RPMI7951 (cell line): ENCODE measurements at regions not wholly inside any gene's neighbourhood (a gene's known extent, or its start where the extent isn't known, plus 50 kb on each side); places are given as distances from the start of the nearest gene placed in this dataset.
A peak's percentile ranks its signal among the peaks of the same experiment; 100 is the strongest.
"Not testable (repeated sequence)": the region's sequence is repeated elsewhere in the genome, so short reads cannot be mapped to it uniquely, and the experiment has no call there.

Experiments used
- DNase-seq: peaks from one replicate; pipeline ENCODE4 v3.0.0-alpha.2; 2012; ENCODE audit warnings: low read depth

- DNase-seq = no peak
These were observed 667.4 kb downstream of the ROBO2 start for GRCh38 chr3:77707281-77707680.

GRCh38 chr3:77709155-77709554, 669.3 kb downstream of the ROBO2 start:
- no peak for DNase-seq

- DNase-seq = no peak
These were observed 678.4 kb downstream of the ROBO2 start for GRCh38 chr3:77718311-77718710.

GRCh38 chr3:77720460-77720971, 680.6 kb downstream of the ROBO2 start:
- no peak for DNase-seq

- no peak for DNase-seq
These were observed 686.6 kb downstream of the ROBO2 start for GRCh38 chr3:77726517-77726916.

- DNase-seq = no peak
These were observed 706.1 kb downstream of the ROBO2 start for GRCh38 chr3:77746048-77746447.

- no peak for DNase-seq
These were observed 707.0 kb downstream of the ROBO2 start for GRCh38 chr3:77746892-77747291.

- not testable (repeated sequence) for DNase-seq
These were observed 716.6 kb downstream of the ROBO2 start for GRCh38 chr3:77756397-77756975.

- DNase-seq = no peak
These were observed 732.6 kb downstream of the ROBO2 start for GRCh38 chr3:77772459-77772858.

- DNase-seq = no peak
These were observed 733.2 kb downstream of the ROBO2 start for GRCh38 chr3:77773084-77773483.

GRCh38 chr3:77780278-77780996, 740.5 kb downstream of the ROBO2 start:
- DNase-seq = no peak

- no peak for DNase-seq
These were observed 746.3 kb downstream of the ROBO2 start for GRCh38 chr3:77786216-77786615.

GRCh38 chr3:77795013-77795412, 755.1 kb downstream of the ROBO2 start:
- DNase-seq = no peak

- no peak for DNase-seq
These were observed 759.4 kb downstream of the ROBO2 start for GRCh38 chr3:77799278-77799677.

- DNase-seq = no peak
These were observed 761.0 kb downstream of the ROBO2 start for GRCh38 chr3:77800893-77801292.

GRCh38 chr3:77807312-77807711, 767.4 kb downstream of the ROBO2 start:
- no peak for DNase-seq

- DNase-seq = no peak
These were observed 774.9 kb downstream of the ROBO2 start for GRCh38 chr3:77814845-77815244.

- DNase-seq = no peak
These were observed 775.6 kb downstream of the ROBO2 start for GRCh38 chr3:77815467-77815866.

- no peak for DNase-seq
These were observed 776.5 kb downstream of the ROBO2 start for GRCh38 chr3:77816366-77816765.

GRCh38 chr3:77825001-77825827, 785.3 kb downstream of the ROBO2 start:
- peak; percentile 73 for DNase-seq

GRCh38 chr3:77835921-77836320, 796.0 kb downstream of the ROBO2 start:
- no peak for DNase-seq

GRCh38 chr3:77837456-77838025, 797.6 kb downstream of the ROBO2 start:
- DNase-seq = no peak
